ENCODE measurements at regions not wholly inside any gene's neighbourhood (a gene's known extent, or its start where the extent isn't known, plus 50 kb on each side); places are given as distances from the start of the nearest gene placed in this dataset.

GRCh38 chr1:29758781-29759499 is 522.6 kb downstream of the PTPRU start:
- H3K9me3 ChIP-seq (ENCODE audit: control insufficient read depth, insufficient read depth, low read length): no peaks in the 10 kb centered on the region
- TF ChIP-seq EZH2phosphoT487 (IDR thresholded peaks at IDR 0.05; ENCODE audit: borderline replicate concordance, low read length): no peak
- TF ChIP-seq CTCF (IDR thresholded peaks at IDR 0.05; ENCODE audit: low read depth, low read length, poor library complexity, severe bottlenecking): no peak
- no peaks in the 10 kb centered on the region for H3K79me2 ChIP-seq (ENCODE audit: control insufficient read depth, low read length)
- H3K4me3 ChIP-seq (ENCODE audit: low read length): no peak overlapping the region
- no peaks in the 10 kb centered on the region for H3F3A ChIP-seq (ENCODE audit: control insufficient read depth, insufficient read depth)
- H3K36me3 ChIP-seq (ENCODE audit: control insufficient read depth, low read length): no peaks in the 10 kb centered on the region
- no peaks in the 10 kb centered on the region for H3K27me3 ChIP-seq (ENCODE audit: control insufficient read depth, low read length)
- no peaks in the 10 kb centered on the region for H3K9me2 ChIP-seq (replicated peaks; ENCODE audit: control insufficient read depth, low read length)
- no peaks in the 10 kb centered on the region for H4K20me1 ChIP-seq (ENCODE audit: control insufficient read depth, insufficient read depth, low read depth, low read length)
- H3K27ac ChIP-seq (ENCODE audit: low read depth, low read length): no peak overlapping the region
- H3K4me1 ChIP-seq (ENCODE audit: control insufficient read depth, low read length): no peaks in the 10 kb centered on the region
- no peak overlapping the region for H3K4me2 ChIP-seq (ENCODE audit: low read length)

- no peak overlapping the region for H3K27ac ChIP-seq (ENCODE audit: low read depth, low read length)
- H3K79me2 ChIP-seq (ENCODE audit: control insufficient read depth, low read length): no peaks in the 10 kb centered on the region
- H3K9me3 ChIP-seq (ENCODE audit: control insufficient read depth, insufficient read depth, low read length): no peaks in the 10 kb centered on the region
- H3K9me2 ChIP-seq (replicated peaks; ENCODE audit: control insufficient read depth, low read length): no peaks in the 10 kb centered on the region
- no peaks in the 10 kb centered on the region for H3K27me3 ChIP-seq (ENCODE audit: control insufficient read depth, low read length)
- no peaks in the 10 kb centered on the region for H3F3A ChIP-seq (ENCODE audit: control insufficient read depth, insufficient read depth)
- H3K36me3 ChIP-seq (ENCODE audit: control insufficient read depth, low read length): no peaks in the 10 kb centered on the region
- H3K4me1 ChIP-seq (ENCODE audit: control insufficient read depth, low read length): no peaks in the 10 kb centered on the region
- H3K4me2 ChIP-seq (ENCODE audit: low read length): no peak overlapping the region
- no peaks in the 10 kb centered on the region for H4K20me1 ChIP-seq (ENCODE audit: control insufficient read depth, insufficient read depth, low read depth, low read length)
- TF ChIP-seq CTCF (IDR thresholded peaks at IDR 0.05; ENCODE audit: low read depth, low read length, poor library complexity, severe bottlenecking): no peak
- TF ChIP-seq EZH2phosphoT487 (IDR thresholded peaks at IDR 0.05; ENCODE audit: borderline replicate concordance, low read length): no peak
- no peak overlapping the region for H3K4me3 ChIP-seq (ENCODE audit: low read length)
Measured at GRCh38 chr1:29757866-29758780, 521.8 kb downstream of the PTPRU start.

GRCh38 chr1:29756901-29757725 is 520.8 kb downstream of the PTPRU start:
- no peak overlapping the region for H3K4me3 ChIP-seq (ENCODE audit: low read length)
- H3K4me1 ChIP-seq (ENCODE audit: control insufficient read depth, low read length): no peaks in the 10 kb centered on the region
- no peaks in the 10 kb centered on the region for H4K20me1 ChIP-seq (ENCODE audit: control insufficient read depth, insufficient read depth, low read depth, low read length)
- H3F3A ChIP-seq (ENCODE audit: control insufficient read depth, insufficient read depth): no peaks in the 10 kb centered on the region
- no peaks in the 10 kb centered on the region for H3K79me2 ChIP-seq (ENCODE audit: control insufficient read depth, low read length)
- H3K27me3 ChIP-seq (ENCODE audit: control insufficient read depth, low read length): no peaks in the 10 kb centered on the region
- H3K9me2 ChIP-seq (replicated peaks; ENCODE audit: control insufficient read depth, low read length): no peaks in the 10 kb centered on the region
- no peaks in the 10 kb centered on the region for H3K9me3 ChIP-seq (ENCODE audit: control insufficient read depth, insufficient read depth, low read length)
- H3K4me2 ChIP-seq (ENCODE audit: low read length): no peak overlapping the region
- no peak for TF ChIP-seq CTCF (IDR thresholded peaks at IDR 0.05; ENCODE audit: low read depth, low read length, poor library complexity, severe bottlenecking)
- TF ChIP-seq EZH2phosphoT487 (IDR thresholded peaks at IDR 0.05; ENCODE audit: borderline replicate concordance, low read length): no peak
- H3K27ac ChIP-seq (ENCODE audit: low read depth, low read length): no peak overlapping the region
- H3K36me3 ChIP-seq (ENCODE audit: control insufficient read depth, low read length): no peaks in the 10 kb centered on the region
